Uterus (tissue), 2 donors: ENCODE measurements at regions not wholly inside any gene's neighbourhood (a gene's known extent, or its start where the extent isn't known, plus 50 kb on each side); places are given as distances from the start of the nearest gene placed in this dataset.

Experiments
- CTCF ChIP-seq, 4 experiments: fragments of 200-600 bp in 2 of 4; fragments of 450-650 bp in 2 of 4; sonication (generic) in 2 of 4; IDR thresholded peaks; one replicate each; pipeline ENCODE4 v1.5.1; 2016 to 2019; ENCODE audit warnings: antibody characterized with exemption in 4 of 4, mild to moderate bottlenecking in 2 of 4, moderate library complexity in 1 of 4
- POLR2A ChIP-seq, 2 donors: fragments of 450-650 bp; IDR thresholded peaks; one replicate each; pipeline ENCODE4 v1.6.1; 2016; ENCODE audit warnings: antibody characterized with exemption in 2 of 2, mild to moderate bottlenecking in 1 of 2, moderate library complexity in 1 of 2

- TF ChIP-seq CTCF (IDR thresholded peaks at IDR 0.05) (no peak), POLR2A (IDR thresholded peaks at IDR 0.05) (no peak)
Measured at GRCh38 chr21:24897883-24898282, 709.4 kb downstream of the MRPL39 start.
